DMS153 treated with DMSO at 0.1 percent for 48 hours (cell line): ENCODE measurements at regions not wholly inside any gene's neighbourhood (a gene's known extent, or its start where the extent isn't known, plus 50 kb on each side); places are given as distances from the start of the nearest gene placed in this dataset.

Experiments used
- DNase-seq: peaks from one replicate; lab custom pipeline; 2025; ENCODE audit not compliant: unreplicated experiment; lab: John Stamatoyannopoulos, UW

DNA sequence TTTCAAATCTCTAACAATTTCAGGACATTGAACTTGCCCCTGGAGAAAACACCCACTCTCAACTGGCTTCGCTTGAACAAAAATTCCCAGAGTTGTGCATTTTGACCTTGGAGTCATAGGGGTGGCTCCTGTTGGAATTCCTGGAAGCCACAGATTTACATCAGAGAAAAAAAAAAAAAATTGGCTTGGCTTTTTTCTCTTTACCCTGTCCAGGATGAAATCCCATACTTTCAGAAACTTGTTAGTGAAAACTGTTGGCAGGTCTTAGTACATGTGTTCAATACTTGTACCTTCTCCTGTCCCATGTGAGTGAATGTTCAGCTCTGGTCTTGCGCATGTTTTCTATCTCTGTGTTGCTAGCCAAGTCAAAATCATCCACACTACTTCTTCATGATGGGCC lies 228.8 kb downstream of the TGFB2 start:
- DNase-seq: no peak

DNA sequence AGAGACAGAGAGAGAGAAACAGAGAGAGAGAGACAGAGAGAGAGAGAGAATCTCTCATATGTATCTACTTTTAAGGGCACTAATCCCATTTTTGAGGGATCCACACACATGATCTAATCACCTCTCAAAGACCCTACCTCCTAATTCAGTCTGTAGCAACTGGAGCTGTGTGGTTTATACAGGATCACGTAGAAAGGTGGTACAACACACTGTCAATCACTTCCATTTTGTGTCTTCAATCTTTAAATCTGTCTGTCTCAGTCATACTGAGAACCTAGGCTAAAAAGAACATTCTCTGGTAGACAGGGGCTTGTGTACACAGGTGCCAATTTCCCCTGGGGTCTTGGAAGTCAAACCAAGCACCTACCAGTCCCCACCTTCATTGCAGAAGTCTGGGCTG lies 229.9 kb downstream of the TGFB2 start:
- DNase-seq: no peak

DNA sequence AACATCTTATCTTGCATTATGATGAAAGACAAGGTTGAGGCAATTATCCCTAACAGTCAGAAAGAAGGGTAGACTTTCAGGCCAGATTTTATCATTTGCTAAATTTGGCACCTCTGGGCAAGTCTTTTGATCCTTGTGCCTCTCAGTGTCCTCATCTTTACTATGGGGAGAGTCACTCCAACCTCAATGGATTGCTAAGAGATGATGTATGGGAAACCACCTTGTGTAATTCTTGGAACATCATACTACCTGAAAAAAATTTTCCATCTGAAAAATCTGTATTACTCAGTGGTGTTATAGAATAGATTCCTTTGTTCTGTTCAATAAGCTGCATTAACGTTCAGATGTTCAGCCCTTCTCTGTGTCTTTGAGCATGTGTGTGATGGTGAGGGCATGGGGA lies 230.7 kb downstream of the TGFB2 start:
- DNase-seq: no peak

DNA sequence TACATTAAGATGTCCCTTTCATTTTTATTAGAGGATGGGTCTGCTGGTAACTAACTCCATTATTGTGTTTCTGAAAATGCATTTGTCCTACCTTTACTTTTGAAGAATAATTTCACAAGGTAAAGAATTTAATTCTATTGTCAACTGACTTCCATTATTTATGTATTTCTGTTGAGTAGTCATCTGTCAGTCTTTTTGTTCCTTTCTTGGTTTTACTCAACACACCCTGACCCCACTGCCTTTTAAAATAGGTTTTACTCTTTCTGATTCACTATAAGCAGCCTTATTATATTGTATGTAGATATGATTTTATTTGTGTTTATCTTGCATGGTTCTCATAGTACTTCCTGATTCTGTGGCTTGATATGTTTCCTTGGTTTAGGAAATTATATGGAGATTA lies 237.5 kb downstream of the TGFB2 start:
- no peak for DNase-seq

DNA sequence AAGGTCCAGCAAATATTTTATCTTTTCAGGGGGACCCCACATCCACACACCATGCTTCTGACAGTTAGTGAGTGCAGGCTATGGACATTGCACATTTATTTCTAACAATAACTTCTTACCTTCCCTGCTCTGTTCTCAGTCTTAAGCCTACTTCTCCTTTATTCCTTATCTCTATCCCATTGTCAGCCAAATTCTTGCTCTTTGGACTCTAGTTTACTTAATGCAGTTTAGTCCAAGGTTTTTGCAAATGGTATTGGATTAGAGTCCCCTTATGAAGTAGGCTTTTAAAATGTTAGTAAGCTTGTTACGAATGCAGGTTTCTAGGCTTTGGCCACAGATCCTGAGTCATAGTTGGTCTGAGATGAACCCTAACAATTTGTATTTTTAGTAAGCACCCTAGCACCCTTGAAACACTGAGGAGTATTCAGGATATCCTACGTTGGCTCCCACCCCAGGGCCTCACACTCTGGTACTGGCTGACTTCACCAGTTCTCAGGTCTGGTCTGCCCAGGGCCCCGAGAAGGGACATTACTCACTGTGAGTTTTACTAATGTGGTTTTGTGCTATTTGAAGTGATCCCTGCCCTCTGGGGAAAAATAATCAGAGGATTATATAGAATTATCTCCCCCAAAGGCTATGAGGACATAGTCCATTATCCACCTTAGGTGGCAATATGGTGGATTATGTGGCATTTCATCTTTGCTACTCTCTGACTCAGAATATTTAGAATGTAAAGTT lies 239.5 kb downstream of the TGFB2 start:
- no peak for DNase-seq

DNA sequence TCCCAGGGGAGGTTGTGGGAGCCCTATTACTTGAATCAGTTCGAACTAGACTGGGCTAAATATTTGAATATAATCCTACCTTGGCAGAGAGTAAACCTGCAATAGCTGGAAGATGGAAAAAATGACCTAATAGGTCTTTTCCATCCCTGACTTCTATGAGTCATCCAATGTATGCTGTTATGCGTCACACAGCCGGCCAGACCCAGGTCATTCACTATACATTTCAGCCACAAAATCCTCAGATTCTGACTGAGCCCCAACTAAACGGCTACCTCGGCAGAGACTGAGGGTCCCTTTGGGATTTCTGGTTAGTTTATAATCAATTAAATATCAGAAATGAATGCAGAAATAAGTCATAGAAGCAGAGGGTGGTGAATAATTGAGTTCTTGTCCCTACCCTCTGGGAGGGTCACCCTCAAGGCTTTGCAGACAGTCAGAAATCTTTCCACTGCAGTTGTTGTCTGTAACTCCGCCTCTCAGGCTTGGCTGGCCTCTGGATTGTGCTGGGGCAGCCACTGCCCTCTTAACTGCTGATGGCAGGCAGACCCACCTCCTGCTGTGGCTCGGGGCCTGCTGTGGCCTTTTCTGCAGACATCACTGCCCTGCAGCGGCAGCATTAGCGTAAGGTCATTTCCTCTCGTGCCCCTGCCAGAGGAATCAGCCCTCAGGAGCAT lies 240.5 kb downstream of the TGFB2 start:
- no peak for DNase-seq

DNA sequence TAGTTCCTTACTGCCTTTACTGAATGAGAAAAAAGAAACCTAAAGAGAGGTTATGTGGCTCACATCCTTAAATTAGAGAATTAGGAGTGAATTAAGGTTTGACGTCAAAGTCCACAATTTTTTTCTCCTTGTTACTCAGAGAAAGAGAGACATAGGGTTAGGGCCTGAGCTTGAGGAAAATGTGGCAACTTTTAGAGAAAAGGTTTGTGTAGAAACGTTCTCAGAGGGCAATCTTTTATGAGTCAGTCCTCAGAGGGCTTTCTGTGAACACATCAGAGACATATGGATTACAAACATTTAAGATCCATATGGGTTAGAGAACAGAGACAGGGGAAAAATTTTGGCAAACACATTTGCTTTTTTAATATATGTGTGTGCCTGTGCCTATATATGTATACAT lies 242.8 kb downstream of the TGFB2 start:
- DNase-seq: no peak

DNA sequence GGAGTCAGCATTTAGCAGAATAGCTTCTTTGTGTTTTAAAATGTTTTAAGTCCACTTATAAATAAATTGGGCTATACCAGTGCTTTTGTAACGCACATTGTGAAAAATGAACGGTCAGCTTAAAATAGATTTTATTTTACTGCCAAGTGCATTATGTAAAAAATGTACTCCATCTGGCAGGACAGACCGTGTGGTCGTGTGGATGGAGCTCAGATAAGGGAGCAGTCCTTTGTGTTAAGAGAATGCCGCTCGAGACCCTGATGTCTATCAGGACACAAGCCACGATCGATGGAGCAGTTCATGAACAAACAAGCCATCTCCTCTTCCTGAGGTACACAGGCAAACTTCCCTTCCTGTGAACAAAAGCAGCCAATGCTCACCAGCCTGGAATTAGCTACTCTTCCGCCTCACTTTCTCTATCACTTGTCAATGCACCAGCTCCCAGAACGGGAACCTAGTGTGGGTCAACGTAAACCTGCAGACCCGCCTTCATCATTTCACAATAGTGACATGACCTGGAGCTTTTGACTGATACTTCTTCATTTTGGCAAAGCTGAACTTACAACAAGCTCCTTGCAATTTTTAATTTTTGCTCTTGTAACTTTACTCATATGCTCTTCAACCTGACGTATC lies 243.5 kb downstream of the TGFB2 start:
- no peak for DNase-seq

DNA sequence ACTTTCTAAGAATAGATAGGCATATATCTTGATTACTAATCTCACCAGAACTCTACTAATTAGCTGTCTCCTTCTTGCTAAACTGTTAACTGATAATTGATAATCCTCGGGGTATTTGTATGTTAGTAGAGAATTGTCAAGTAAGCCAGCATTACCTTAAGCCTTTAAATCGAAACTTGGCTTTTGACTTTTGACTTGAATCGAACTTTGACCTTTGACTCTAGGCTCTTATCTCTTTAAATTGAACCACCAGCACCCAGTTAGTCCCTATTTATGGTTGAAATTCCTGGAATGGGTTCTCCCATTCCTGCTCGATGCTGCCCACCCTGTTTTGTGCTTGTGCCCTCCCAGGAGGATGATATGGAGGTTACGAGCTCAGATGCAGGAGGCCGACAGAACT lies 244.4 kb downstream of the TGFB2 start:
- no peak for DNase-seq

DNA sequence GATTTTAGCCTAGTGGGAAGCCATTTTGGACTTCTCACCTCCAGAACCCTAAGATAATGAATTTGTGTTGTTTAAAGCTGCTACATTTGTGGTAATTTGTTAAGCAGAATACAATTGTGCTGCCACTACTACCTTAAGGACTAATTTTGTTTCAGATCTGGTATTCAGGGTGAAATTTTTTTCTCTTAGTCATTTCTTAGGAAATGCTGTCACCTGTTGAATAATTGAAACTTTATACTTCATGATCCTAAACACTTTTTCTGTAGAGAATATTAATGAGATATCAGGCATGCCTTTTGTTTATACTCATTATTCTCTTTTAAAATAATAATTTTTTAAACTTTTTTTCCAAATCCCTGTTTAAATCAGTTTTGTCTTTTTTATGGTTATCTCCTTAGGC lies 246.8 kb downstream of the TGFB2 start:
- DNase-seq: no peak

DNA sequence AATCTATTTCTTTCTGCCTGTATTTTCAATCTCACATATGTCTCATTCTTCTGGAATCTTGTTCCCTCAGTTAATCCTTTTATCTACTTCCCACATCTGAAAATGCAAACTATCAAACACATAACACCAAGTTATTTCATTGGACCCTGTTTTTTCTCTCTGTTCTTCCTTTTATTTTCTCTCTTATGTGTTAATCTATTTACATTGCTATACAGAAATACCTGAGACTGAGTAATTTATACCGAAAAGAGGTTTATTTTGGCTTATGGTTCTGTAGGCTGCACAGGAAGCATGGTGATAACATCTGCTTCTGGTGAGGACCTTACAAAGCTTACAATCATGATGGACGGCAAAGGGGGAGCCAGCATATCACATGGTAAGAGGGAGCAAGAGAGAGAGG lies 247.6 kb downstream of the TGFB2 start:
- DNase-seq: no peak

DNA sequence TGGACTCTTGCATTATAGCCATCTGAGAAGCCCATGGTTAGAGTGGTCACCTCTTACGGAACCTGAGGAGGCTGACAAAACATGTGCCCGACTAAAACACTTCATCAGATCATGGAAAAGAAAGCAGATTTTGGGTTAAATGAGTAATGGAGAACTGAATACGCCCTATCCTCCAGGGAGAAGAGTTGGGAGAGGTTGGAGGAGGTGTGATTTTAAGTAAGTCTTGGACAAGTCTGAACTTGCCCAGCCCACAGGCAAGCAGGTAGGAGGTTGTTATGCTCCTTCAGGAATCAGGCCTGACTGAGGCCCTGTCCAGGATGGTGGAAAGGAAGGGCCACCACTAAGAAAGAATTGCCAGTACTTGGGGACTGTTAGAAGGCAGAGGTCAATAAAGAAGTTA lies 255.8 kb downstream of the TGFB2 start:
- DNase-seq: no peak

DNA sequence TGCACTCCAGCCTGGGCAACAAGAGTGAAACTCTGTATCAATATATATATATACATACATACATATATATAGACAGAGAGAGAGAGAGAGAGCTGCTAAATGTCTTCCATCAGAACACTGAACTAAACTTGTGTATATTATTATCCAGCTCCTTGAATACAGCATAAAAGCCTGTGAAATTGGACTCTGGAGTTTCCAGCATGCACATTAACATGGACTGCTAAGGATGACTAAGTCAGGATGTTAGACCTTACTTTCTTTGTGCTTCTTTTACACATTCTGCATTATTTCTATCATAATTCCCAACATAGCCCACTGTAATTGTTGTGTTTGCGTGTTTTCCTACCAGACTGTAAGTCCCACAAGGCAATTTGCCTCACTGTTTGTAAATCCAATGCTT lies 259.1 kb downstream of the TGFB2 start:
- no peak for DNase-seq

DNA sequence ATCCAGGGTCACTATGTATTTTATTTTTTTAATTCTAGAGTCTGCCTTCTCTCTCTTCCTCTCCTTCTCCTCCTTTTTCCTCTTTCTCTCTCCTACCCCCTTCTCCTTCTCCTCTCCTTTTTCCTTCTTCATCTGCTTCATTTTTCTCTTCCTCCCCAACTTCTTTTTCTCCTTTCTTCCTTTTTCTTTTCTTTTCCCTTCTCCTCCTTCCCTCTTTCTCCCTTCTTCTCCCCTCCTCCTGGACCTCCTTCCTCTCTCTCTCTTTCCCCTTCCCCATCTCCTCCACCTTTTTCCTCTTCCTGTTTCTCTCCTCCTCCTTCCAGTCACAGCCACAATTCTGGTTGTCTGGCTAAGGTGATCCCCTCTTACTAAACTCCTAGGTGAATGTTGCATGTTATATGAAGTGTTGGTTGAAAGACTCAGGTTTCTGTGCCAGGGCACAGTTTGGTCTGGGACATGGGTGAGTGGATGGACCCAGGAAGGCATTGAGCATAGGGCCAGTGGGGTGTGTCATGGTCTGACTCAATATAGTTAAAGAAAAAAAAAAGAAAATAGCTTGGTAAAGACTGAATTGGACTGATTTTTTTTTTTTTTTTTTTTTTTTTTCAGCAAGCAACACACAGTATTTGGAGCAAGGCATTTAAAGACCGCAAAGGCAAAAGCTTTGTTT lies 266.9 kb downstream of the TGFB2 start:
- no peak for DNase-seq

DNA sequence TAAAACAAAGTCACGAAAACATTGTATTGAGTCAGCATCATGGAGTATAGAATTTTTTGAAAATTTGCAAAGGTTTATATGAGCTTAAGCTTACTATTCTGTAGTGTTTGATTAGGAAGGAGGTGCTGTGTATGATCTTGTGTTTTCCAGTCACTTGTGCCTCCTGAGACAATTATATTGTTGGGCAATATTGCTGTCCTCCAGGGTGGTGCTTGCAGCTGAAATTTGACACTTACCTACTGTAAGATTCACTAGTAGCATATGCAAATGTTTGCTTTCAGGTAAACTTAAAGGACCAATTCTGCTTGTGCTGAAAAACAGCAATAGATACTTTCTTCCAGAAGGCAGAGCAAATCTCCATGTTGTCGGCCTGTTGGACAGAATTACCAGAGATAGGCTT lies 268.0 kb downstream of the TGFB2 start:
- DNase-seq: no peak

DNA sequence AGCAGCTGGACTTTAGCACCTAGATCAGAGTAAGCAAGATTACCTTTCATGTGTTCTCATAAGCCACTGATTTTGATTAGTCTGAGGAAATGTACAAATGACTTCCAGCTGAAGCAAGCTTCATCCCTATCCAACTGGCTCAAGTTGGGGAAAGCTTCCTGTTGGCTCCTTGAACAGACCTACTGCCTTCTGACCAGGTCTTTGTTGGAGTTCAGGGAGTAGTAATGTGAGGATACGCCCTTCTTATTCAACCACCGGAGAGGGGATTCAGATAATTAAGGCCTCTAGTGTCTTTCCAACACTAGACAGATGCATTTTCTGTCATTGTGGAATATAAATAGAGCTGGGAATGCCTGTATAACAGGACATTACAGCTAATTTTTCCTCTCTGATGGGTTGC lies 268.9 kb downstream of the TGFB2 start:
- DNase-seq: no peak

DNA sequence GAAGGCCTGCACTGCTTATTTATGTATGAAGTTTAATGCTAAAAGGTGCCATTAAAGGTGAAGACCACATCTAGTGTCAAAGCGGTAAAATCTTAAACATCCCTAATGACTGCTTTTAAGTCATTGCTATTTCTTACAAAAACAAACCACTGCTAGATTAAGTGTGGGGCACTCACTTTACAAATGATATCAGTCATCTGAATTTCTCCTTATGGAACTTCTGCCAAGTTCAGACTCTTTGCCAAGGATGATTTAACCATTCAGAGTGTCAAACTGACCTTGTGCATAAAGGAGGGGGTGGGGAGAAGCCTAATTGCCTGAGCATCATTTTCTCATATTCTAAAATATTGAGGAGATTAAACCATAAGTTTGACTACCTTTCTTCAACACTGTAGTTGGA lies 271.5 kb downstream of the TGFB2 start:
- DNase-seq: no peak

DNA sequence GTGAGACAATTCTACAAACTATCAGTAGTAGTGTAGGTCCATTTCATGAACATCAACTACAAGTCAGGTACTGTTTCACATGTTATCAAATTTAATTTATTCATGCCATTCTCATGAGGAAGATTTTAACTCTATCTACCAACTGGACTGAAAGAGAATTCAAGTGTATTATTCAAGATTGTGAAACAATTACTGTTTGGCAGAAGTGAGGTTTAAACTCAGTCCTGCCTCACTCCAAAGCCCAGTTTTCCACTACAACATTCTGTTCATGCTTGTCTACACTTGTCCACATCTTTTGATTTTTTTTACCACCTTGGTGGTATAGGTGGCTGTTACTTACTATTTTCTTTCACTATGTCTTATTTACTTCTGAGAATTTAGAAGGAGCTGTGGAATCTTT lies 272.9 kb downstream of the TGFB2 start:
- no peak for DNase-seq

DNA sequence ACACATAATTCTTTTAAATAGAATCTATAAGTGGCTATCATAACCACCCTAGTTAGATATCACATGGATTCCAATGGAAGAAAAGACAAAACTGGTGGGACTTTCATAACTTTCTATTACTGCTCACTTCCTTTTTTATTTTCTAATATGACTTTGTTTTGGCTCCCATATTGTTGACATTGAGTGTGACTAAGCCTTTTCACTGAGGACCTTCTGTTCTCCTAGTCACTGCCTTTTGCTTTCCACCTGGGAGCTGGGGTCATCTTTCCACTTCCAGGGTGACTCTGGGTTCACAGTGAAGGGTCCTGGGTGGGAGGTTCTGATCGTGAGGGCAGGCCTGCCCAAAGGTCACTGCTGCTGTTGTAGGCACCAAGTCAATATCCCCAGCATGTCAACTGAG lies 275.8 kb downstream of the TGFB2 start:
- no peak for DNase-seq

DNA sequence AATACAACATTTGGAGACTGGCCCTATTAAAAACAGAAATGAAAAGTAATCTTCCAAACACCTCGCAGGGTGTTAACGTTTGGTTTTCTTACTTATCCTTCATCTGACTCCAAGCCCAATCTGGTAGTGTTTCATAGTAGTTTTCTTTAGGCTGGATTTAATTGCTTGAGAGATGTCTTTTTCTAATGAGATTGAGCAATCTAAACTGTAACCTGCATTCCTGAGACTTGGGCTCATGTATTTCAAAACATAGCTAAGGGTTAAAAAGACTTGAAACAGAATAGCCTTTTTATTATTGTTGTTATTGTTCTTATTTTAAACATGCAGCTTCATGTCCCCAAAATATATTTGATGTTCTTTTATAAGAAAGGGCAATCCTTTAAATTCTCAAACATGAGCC lies 278.9 kb downstream of the TGFB2 start:
- DNase-seq: no peak

DNA sequence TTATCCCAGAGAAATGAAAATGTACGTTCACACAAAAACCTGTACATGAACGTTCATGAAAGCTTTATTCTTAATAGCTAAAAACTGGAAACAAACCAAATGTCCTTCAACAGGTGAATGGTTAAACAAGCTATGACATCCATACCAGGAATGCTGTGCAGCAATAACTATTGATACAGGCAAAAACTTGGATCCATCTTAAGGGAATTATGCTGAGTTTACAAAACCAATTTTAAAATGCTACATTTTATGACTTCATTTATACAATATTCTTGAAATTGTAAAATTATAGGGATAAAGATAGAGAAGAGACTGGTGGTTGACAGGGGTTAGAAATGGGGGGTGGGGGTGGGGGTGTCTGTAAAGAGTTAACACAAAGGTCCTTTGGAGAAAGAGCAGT lies 280.3 kb downstream of the TGFB2 start:
- DNase-seq: no peak
